Ovary (tissue), 7 donors: ENCODE measurements at regions not wholly inside any gene's neighbourhood (a gene's known extent, or its start where the extent isn't known, plus 50 kb on each side); places are given as distances from the start of the nearest gene placed in this dataset.

Source experiments
- DNase-seq, 5 donors: peaks; one replicate each; pipeline ENCODE4 v3.0.0-alpha.2; 2019 to 2020
- H3K27ac ChIP-seq, 2 donors: fragments of 200-600 bp; one replicate each; pipeline versions ENCODE4 v1.5.1 to v1.8.0; 2019 to 2022
- H3K27me3 ChIP-seq: fragments of 200-600 bp; one replicate; pipeline ENCODE4 v1.8.0; 2022
- H3K36me3 ChIP-seq: fragments of 200-600 bp; sonication (generic); one replicate; pipeline ENCODE4 v1.5.1; 2019
- H3K4me1 ChIP-seq: one replicate; pipeline ENCODE4 v1.8.1; 2013; ENCODE audit warnings: mild to moderate bottlenecking, moderate library complexity; ENCODE audit not compliant: insufficient read depth
- H3K4me3 ChIP-seq: fragments of 200-600 bp; sonication (generic); one replicate; pipeline ENCODE4 v1.5.1; 2017
- H3K9me3 ChIP-seq, 2 donors: fragments of 200-600 bp in 1 of 2; sonication (generic) in 1 of 2; one replicate each; pipeline versions ENCODE4 v1.5.1 to v1.8.1; 2013 to 2019; ENCODE audit warnings: mild to moderate bottlenecking in 1 of 2, moderate library complexity in 1 of 2
- EP300 ChIP-seq: sonication (generic); formaldehyde crosslinking; IDR thresholded peaks from one replicate; pipeline ENCODE4 v1.6.1; 2017; ENCODE audit warnings: antibody characterized with exemption
- POLR2A ChIP-seq: fragments of 450-650 bp; IDR thresholded peaks from one replicate; pipeline ENCODE4 v1.6.1; 2017; ENCODE audit warnings: antibody characterized with exemption, mild to moderate bottlenecking, moderate library complexity
- WGBS, 3 donors: extraction: QIAGEN DNeasy Blood & Tissue Kit in 1 of 3; methylation state at CpG; one replicate each; pipeline versions ENCODE4 v1.1.5 to v1.1.7; 2013 to 2017; 5-methylcytosine and 5-hydroxymethylcytosine counted together
- intact Hi-C, 4 donors: fragments of 100-400 bp; cut with DNase I; formaldehyde crosslinking; loops; one replicate each; pipeline versions ENCODE4 v1.11.0 to v1.15.1; 2022 to 2023
- TF ChIP-seq, protein P1 (sequence below), 3 donors: fragments of 450-650 bp in 2 of 3; fragments of 200-600 bp in 1 of 3; IDR thresholded peaks; one replicate each; pipeline versions ENCODE4 v1.5.1 to v1.8.0; 2016 to 2022; ENCODE audit warnings: antibody characterized with exemption in 3 of 3, mild to moderate bottlenecking in 1 of 3
- donor health status: DM: no; HTN: no; CAD: no; lungs with moderate emphysema.
- donor health status: DM: no; HTN: no; CAD: no.
- donor health status: Bipolar disorder and iron deficiency.
- donor health status: DM: no; HTN: no; CAD: no.
- donor health status: DM: yes; HTN: yes; CAD: no.

- no peak for DNase-seq
- TF ChIP-seq, protein P1, sequence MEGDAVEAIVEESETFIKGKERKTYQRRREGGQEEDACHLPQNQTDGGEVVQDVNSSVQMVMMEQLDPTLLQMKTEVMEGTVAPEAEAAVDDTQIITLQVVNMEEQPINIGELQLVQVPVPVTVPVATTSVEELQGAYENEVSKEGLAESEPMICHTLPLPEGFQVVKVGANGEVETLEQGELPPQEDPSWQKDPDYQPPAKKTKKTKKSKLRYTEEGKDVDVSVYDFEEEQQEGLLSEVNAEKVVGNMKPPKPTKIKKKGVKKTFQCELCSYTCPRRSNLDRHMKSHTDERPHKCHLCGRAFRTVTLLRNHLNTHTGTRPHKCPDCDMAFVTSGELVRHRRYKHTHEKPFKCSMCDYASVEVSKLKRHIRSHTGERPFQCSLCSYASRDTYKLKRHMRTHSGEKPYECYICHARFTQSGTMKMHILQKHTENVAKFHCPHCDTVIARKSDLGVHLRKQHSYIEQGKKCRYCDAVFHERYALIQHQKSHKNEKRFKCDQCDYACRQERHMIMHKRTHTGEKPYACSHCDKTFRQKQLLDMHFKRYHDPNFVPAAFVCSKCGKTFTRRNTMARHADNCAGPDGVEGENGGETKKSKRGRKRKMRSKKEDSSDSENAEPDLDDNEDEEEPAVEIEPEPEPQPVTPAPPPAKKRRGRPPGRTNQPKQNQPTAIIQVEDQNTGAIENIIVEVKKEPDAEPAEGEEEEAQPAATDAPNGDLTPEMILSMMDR (IDR thresholded peaks at IDR 0.05): no peak
- no peak for TF ChIP-seq EP300
- no peak for TF ChIP-seq POLR2A
- Histone ChIP-seq H3K9me3 (no peaks in the 10 kb centered on the region), H3K27ac (no peak overlapping the region), H3K36me3 (no peaks in the 10 kb centered on the region), H3K27me3 (no peaks in the 10 kb centered on the region), H3K4me1 (no peaks in the 10 kb centered on the region), H3K4me3 (no peak overlapping the region)
- intact Hi-C loops: no loop called here
- WGBS, 3 donors: 52 to 67% (median 64%) methylated on average over 2 of the region's 2 CpGs
These were observed 225.5 kb upstream of the GALNT5 start for GRCh38 chr2:157032017-157032416.

- intact Hi-C loops: no loop called here
- Histone ChIP-seq H3K27ac (no peak overlapping the region), H3K36me3 (no peaks in the 10 kb centered on the region), H3K27me3 (no peaks in the 10 kb centered on the region), H3K9me3 (no peaks in the 10 kb centered on the region), H3K4me1 (no peaks in the 10 kb centered on the region), H3K4me3 (no peak overlapping the region)
- no peak for TF ChIP-seq POLR2A
- TF ChIP-seq, protein P1 (IDR thresholded peaks at IDR 0.05): no peak
- no peak for TF ChIP-seq EP300
- WGBS, 3 donors: 76 to 86% (median 83%) methylated on average over 2 of the region's 2 CpGs
- DNase-seq: no peak
These were observed 220.8 kb upstream of the GALNT5 start for GRCh38 chr2:157036726-157037125.

- DNase-seq: no peak
- no peaks in the 10 kb centered on the region for H3K36me3 ChIP-seq
- no peaks in the 10 kb centered on the region for H3K4me1 ChIP-seq
- TF ChIP-seq, protein P1 (IDR thresholded peaks at IDR 0.05): no peak
- TF ChIP-seq EP300 (no peak), POLR2A (no peak)
- no peak overlapping the region for H3K4me3 ChIP-seq
- intact Hi-C loops: no loop called here
- H3K27me3 ChIP-seq: no peaks in the 10 kb centered on the region
- H3K27ac ChIP-seq: no peak overlapping the region
- WGBS, 3 donors: 77 to 88% (median 85%) methylated on average over 1 of the region's 1 CpG
- no peaks in the 10 kb centered on the region for H3K9me3 ChIP-seq
These were observed 213.7 kb upstream of the GALNT5 start for GRCh38 chr2:157043786-157044185.

DNA sequence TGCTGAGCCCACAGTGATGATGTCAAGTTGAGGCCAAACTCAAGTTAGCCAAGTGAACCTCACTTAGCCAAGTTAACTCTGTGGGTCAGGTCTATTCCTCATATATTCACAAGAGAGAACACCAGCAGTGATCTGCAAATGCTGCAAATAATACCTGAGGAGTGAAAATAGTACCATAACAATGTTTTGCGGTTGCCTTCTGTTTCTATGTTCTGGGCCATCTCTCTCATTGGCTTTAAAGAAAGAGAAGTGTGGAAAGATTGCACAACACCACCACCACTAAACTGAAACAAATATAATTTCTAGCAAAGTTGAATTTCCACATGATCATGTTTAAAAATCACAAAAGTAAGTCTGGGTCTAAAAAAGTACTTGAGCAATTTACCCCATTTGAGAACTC is 211.1 kb upstream of the GALNT5 start:
- 96 to 98% (median 97%) methylated on average over 1 of the region's 1 CpG for WGBS, 3 donors
- no peak for DNase-seq
- Histone ChIP-seq H3K4me1 (no peaks in the 10 kb centered on the region), H3K9me3 (no peaks in the 10 kb centered on the region), H3K36me3 (no peaks in the 10 kb centered on the region), H3K27me3 (no peaks in the 10 kb centered on the region), H3K4me3 (no peak overlapping the region), H3K27ac (no peak overlapping the region)
- TF ChIP-seq EP300 (no peak), POLR2A (no peak)
- TF ChIP-seq, protein P1 (IDR thresholded peaks at IDR 0.05): no peak
- intact Hi-C loops: no loop called here
